ENCODE measurements at regions not wholly inside any gene's neighbourhood (a gene's known extent, or its start where the extent isn't known, plus 50 kb on each side); places are given as distances from the start of the nearest gene placed in this dataset.
"Not testable (repeated sequence)": the region's sequence is repeated elsewhere in the genome, so short reads cannot be mapped to it uniquely, and the experiment has no call there.

- Histone ChIP-seq H3K36me3 (ENCODE audit: control insufficient read depth, insufficient read depth, low read length) (no peaks in the 10 kb centered on the region), H3K4me3 (replicated peaks; ENCODE audit: low read depth, low read length) (no peak overlapping the region), H3K27me3 (replicated peaks; ENCODE audit: control insufficient read depth, insufficient read depth, low read length) (no peaks in the 10 kb centered on the region)
- no peak for DNase-seq (ENCODE audit: extremely low read depth, insufficient read length)
- TF ChIP-seq CTCF (IDR thresholded peaks at IDR 0.05; ENCODE audit: insufficient read depth, low read length, poor library complexity, severe bottlenecking) = peak; percentile 61
These were observed 130.6 kb upstream of the FHIT start for GRCh38 chr3:61381745-61382392.

GRCh38 chr3:61387817-61388216, 136.6 kb upstream of the FHIT start:
- no peak for TF ChIP-seq CTCF (IDR thresholded peaks at IDR 0.05; ENCODE audit: insufficient read depth, low read length, poor library complexity, severe bottlenecking)
- DNase-seq (ENCODE audit: extremely low read depth, insufficient read length) = no peak
- H3K4me3 ChIP-seq (replicated peaks; ENCODE audit: low read depth, low read length) = no peak overlapping the region
- H3K27me3 ChIP-seq (replicated peaks; ENCODE audit: control insufficient read depth, insufficient read depth, low read length) = no peaks in the 10 kb centered on the region
- H3K36me3 ChIP-seq (ENCODE audit: control insufficient read depth, insufficient read depth, low read length) = no peaks in the 10 kb centered on the region

- not testable (repeated sequence) for H3K27me3 ChIP-seq (replicated peaks; ENCODE audit: control insufficient read depth, insufficient read depth, low read length); H3K36me3 ChIP-seq (ENCODE audit: control insufficient read depth, insufficient read depth, low read length); DNase-seq (ENCODE audit: extremely low read depth, insufficient read length); H3K4me3 ChIP-seq (replicated peaks; ENCODE audit: low read depth, low read length)
These were observed 142.3 kb upstream of the FHIT start for GRCh38 chr3:61393480-61393947.

- H3K4me3 ChIP-seq (replicated peaks; ENCODE audit: low read depth, low read length) = no peak overlapping the region
- no peak for TF ChIP-seq CTCF (IDR thresholded peaks at IDR 0.05; ENCODE audit: insufficient read depth, low read length, poor library complexity, severe bottlenecking)
- no peak for DNase-seq (ENCODE audit: extremely low read depth, insufficient read length)
- H3K27me3 ChIP-seq (replicated peaks; ENCODE audit: control insufficient read depth, insufficient read depth, low read length) = no peaks in the 10 kb centered on the region
- H3K36me3 ChIP-seq (ENCODE audit: control insufficient read depth, insufficient read depth, low read length) = no peaks in the 10 kb centered on the region
These were observed 150.1 kb upstream of the FHIT start for GRCh38 chr3:61401359-61401758.

- H3K27me3 ChIP-seq (replicated peaks; ENCODE audit: control insufficient read depth, insufficient read depth, low read length) = no peaks in the 10 kb centered on the region
- H3K36me3 ChIP-seq (ENCODE audit: control insufficient read depth, insufficient read depth, low read length) = no peaks in the 10 kb centered on the region
- no peak for TF ChIP-seq CTCF (IDR thresholded peaks at IDR 0.05; ENCODE audit: insufficient read depth, low read length, poor library complexity, severe bottlenecking)
- DNase-seq (ENCODE audit: extremely low read depth, insufficient read length) = no peak
- H3K4me3 ChIP-seq (replicated peaks; ENCODE audit: low read depth, low read length) = no peak overlapping the region
These were observed 154.0 kb upstream of the PTPRG start for GRCh38 chr3:61407397-61407796.

- Histone ChIP-seq H3K27me3 (replicated peaks; ENCODE audit: control insufficient read depth, insufficient read depth, low read length) (no peaks in the 10 kb centered on the region), H3K4me3 (replicated peaks; ENCODE audit: low read depth, low read length) (no peak overlapping the region), H3K36me3 (ENCODE audit: control insufficient read depth, insufficient read depth, low read length) (no peaks in the 10 kb centered on the region)
- DNase-seq (ENCODE audit: extremely low read depth, insufficient read length) = no peak
- TF ChIP-seq CTCF (IDR thresholded peaks at IDR 0.05; ENCODE audit: insufficient read depth, low read length, poor library complexity, severe bottlenecking) = no peak
These were observed 151.7 kb upstream of the PTPRG start for GRCh38 chr3:61409638-61410037.

GRCh38 chr3:61410358-61410757, 151.0 kb upstream of the PTPRG start:
- not testable (repeated sequence) for DNase-seq (ENCODE audit: extremely low read depth, insufficient read length); H3K4me3 ChIP-seq (replicated peaks; ENCODE audit: low read depth, low read length); H3K27me3 ChIP-seq (replicated peaks; ENCODE audit: control insufficient read depth, insufficient read depth, low read length); H3K36me3 ChIP-seq (ENCODE audit: control insufficient read depth, insufficient read depth, low read length)

All from GM06990 (cell line).